Stimulated activated memory B cell treated with anti-CD40 and anti-IgM and Interleukin-4, amounts not matched to agents 10 μg/mL and 1 μg/mL and 100 μg/mL, for 72 hours (primary cell): ENCODE measurements at regions not wholly inside any gene's neighbourhood (a gene's known extent, or its start where the extent isn't known, plus 50 kb on each side); places are given as distances from the start of the nearest gene placed in this dataset.
"Not testable (repeated sequence)": the region's sequence is repeated elsewhere in the genome, so short reads cannot be mapped to it uniquely, and the experiment has no call there.

Experiments
- ATAC-seq: fragments of 150-1000 bp; cut with Tn5 transposase; 2 replicates; pipeline ENCODE4 v1.10.0; 2021
- H3K27ac Mint-ChIP-seq: one replicate; pipeline ENCODE4 v1.8.0; 2022; ENCODE audit warnings: mild to moderate bottlenecking, mixed read lengths
- H3K27me3 Mint-ChIP-seq: one replicate; pipeline ENCODE4 v1.8.0; 2022; ENCODE audit warnings: mixed read lengths
- H3K36me3 Mint-ChIP-seq: one replicate; pipeline ENCODE4 v1.8.0; 2022; ENCODE audit warnings: mixed read lengths
- H3K4me1 Mint-ChIP-seq: one replicate; pipeline ENCODE4 v1.8.0; 2022; ENCODE audit warnings: mixed read lengths
- H3K4me3 Mint-ChIP-seq: one replicate; pipeline ENCODE4 v1.8.0; 2022; ENCODE audit warnings: mild to moderate bottlenecking, moderate library complexity, mixed read lengths
- H3K9me3 Mint-ChIP-seq: one replicate; pipeline ENCODE4 v1.8.0; 2022; ENCODE audit warnings: mixed read lengths

DNA sequence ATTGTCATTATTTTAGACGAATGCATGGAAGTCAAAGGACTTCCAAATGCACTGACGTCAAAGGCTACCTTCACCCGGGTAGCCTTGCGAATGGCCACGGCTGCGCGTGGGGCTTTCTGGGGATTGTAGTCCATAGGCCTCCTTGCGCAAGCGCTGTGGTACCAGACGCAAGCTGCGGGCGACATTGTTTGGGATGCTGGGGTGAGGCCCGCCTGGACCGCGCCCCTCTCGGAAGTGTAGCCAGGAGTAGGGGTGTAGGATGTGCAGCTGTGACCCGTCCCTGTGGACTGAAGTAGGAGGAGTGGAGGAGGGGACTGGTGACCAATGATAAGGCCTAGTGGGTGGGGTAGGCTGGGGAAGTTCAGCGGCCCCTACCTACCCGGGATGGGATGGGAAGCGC lies 720.0 kb upstream of the DEFB115 start:
- not testable (repeated sequence) for H3K4me1 Mint-ChIP-seq, H3K36me3 Mint-ChIP-seq, H3K27me3 Mint-ChIP-seq, H3K4me3 Mint-ChIP-seq, H3K27ac Mint-ChIP-seq, ATAC-seq, H3K9me3 Mint-ChIP-seq

GRCh38 chr20:30540330-30541069 lies 717.0 kb upstream of the DEFB115 start:
- H3K27me3 Mint-ChIP-seq, H3K36me3 Mint-ChIP-seq, ATAC-seq, H3K4me1 Mint-ChIP-seq, H3K27ac Mint-ChIP-seq, H3K4me3 Mint-ChIP-seq, H3K9me3 Mint-ChIP-seq: not testable (repeated sequence)

DNA sequence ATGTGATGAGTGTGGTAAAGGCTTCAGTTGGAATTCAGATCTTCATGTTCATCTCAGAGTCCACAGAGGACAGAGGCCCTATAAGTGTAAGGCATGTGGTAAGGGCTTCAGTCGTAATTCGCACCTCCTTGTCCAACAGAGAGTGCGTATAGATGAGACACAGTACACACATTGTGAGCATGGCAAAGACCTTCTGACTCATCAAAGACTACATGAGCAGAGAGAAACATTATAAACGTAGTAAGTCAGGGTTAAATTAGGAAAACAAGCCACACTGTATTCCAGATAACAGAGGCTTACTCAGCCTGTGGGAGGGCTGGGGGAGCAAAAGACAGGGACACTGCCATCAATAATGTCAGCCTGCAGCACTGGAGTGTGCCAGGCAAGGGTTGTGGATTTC lies 706.2 kb upstream of the DEFB115 start:
- H3K36me3 Mint-ChIP-seq, H3K9me3 Mint-ChIP-seq, H3K27me3 Mint-ChIP-seq, H3K4me1 Mint-ChIP-seq, H3K4me3 Mint-ChIP-seq, H3K27ac Mint-ChIP-seq, ATAC-seq: not testable (repeated sequence)

DNA sequence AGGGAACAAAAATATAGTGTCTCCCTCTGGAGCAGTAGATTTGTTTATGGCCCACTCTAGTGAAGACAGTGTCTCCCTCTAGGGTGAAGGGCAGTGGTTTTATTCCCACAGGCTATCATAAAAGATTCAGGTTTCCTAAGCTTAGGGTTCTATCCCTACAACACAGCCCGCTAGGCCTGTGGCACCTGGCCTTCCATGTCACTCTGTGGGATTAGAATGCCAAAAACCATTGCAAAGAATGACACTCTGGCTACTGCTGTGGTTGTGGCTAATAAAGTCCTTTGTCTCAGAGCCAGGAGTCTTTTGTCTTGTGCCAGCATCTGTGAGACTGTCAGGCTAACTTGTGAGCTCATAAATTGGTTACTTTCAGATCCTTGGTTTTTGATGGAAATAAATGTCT lies 700.7 kb upstream of the DEFB115 start:
- H3K27ac Mint-ChIP-seq, H3K4me1 Mint-ChIP-seq: not testable (repeated sequence)

GRCh38 chr20:30565086-30565485 lies 692.4 kb upstream of the DEFB115 start:
- H3K36me3 Mint-ChIP-seq, H3K4me3 Mint-ChIP-seq, H3K4me1 Mint-ChIP-seq, H3K27ac Mint-ChIP-seq, H3K9me3 Mint-ChIP-seq, H3K27me3 Mint-ChIP-seq, ATAC-seq: not testable (repeated sequence)

More for the DNA sequence above, 700.7 kb upstream of the DEFB115 start:
- H3K27me3 Mint-ChIP-seq, H3K36me3 Mint-ChIP-seq, H3K9me3 Mint-ChIP-seq, ATAC-seq, H3K4me3 Mint-ChIP-seq: not testable (repeated sequence)

- not testable (repeated sequence) for H3K9me3 Mint-ChIP-seq, H3K4me3 Mint-ChIP-seq, H3K4me1 Mint-ChIP-seq, H3K27me3 Mint-ChIP-seq, ATAC-seq, H3K27ac Mint-ChIP-seq, H3K36me3 Mint-ChIP-seq
Observed at GRCh38 chr20:30569867-30570266, 687.6 kb upstream of the DEFB115 start.

DNA sequence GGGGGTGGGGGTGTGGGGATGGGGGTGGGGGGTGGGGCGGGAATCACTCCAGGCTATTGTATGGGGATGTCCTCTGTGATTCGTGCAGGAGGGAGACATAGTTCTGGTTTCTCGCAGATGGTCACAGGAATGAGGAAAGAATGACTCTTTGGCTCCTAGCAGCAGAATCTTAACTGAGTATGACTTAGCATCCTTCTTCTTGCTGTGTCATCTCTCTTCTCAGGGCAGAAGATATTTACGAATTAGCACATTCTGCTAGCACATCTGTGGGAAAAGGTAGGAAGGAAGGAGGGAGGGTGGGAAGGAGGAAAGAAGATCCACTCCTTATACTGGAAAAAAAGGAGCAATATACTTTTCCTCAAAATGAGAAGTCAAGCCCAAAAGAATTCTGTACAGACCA lies 686.8 kb upstream of the DEFB115 start:
- not testable (repeated sequence) for H3K27me3 Mint-ChIP-seq, H3K36me3 Mint-ChIP-seq, H3K27ac Mint-ChIP-seq, ATAC-seq, H3K4me3 Mint-ChIP-seq, H3K4me1 Mint-ChIP-seq, H3K9me3 Mint-ChIP-seq

- H3K9me3 Mint-ChIP-seq, H3K36me3 Mint-ChIP-seq, H3K27ac Mint-ChIP-seq, H3K4me1 Mint-ChIP-seq, H3K4me3 Mint-ChIP-seq, H3K27me3 Mint-ChIP-seq, ATAC-seq: not testable (repeated sequence)
Observed at GRCh38 chr20:30574337-30574736, 683.1 kb upstream of the DEFB115 start.

DNA sequence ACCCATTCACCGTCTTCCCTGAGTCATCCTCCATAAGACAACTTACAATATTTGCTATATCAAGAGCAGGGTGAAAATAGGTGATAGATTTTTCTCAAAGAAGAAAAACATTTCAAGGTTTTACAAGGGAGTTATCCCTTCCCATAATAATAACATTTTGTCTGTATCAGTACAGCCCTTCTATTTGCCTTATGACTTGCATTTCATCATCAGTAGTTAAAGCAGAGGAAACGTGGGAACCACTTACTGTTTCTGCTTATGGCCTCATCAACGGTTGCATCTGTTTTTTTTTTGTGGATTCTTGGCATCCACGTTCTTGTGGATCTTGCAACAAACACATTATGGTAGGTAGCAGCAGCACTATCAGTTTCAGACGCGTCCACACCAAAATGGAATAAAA lies 678.4 kb upstream of the DEFB115 start:
- H3K4me1 Mint-ChIP-seq, H3K9me3 Mint-ChIP-seq: not testable (repeated sequence)

DNA sequence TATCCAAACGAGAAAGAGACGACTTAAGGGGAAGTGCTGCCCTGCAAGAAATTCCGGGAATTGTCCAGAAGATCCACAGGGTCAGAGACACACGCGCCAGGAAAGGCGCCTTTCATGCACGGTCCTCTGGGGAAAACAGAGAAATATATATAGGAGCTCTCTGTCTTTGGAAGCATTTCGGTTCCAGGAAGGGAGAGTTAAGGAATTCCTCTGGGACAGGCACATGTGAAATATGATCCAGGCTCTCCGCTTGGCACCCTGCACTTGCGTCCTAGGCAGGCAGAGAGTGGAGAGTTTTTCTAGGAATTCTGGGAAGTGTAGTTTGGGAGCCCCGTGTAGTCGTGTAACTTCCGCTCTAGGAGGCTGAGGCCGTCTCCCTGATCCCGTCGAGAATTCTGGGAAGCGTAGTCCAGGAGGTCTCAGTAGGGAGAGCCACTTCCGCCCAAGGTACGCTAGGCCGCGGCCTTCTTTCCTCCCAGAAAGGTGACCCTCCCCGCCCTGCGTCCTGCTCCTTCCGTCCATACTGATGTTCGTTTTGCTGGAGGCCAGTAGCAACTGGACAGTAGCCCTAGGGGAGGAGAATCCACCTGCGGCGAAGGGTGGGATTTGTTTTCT lies 677.5 kb upstream of the DEFB115 start:
- not testable (repeated sequence) for ATAC-seq, H3K4me1 Mint-ChIP-seq, H3K27me3 Mint-ChIP-seq, H3K9me3 Mint-ChIP-seq, H3K4me3 Mint-ChIP-seq, H3K36me3 Mint-ChIP-seq, H3K27ac Mint-ChIP-seq

More for the DNA sequence above, 678.4 kb upstream of the DEFB115 start:
- ATAC-seq, H3K36me3 Mint-ChIP-seq, H3K27me3 Mint-ChIP-seq, H3K4me3 Mint-ChIP-seq, H3K27ac Mint-ChIP-seq: not testable (repeated sequence)

GRCh38 chr20:30581839-30582238 lies 675.6 kb upstream of the DEFB115 start:
- H3K4me1 Mint-ChIP-seq, ATAC-seq, H3K27ac Mint-ChIP-seq: not testable (repeated sequence)

GRCh38 chr20:30584403-30584802 lies 673.1 kb upstream of the DEFB115 start:
- not testable (repeated sequence) for H3K27me3 Mint-ChIP-seq, H3K4me3 Mint-ChIP-seq, H3K36me3 Mint-ChIP-seq, H3K9me3 Mint-ChIP-seq, H3K27ac Mint-ChIP-seq, H3K4me1 Mint-ChIP-seq, ATAC-seq

More at GRCh38 chr20:30581839-30582238, 675.6 kb upstream of the DEFB115 start:
- not testable (repeated sequence) for H3K9me3 Mint-ChIP-seq, H3K27me3 Mint-ChIP-seq, H3K4me3 Mint-ChIP-seq, H3K36me3 Mint-ChIP-seq

- peak; percentile 64 for ATAC-seq
- not testable (repeated sequence) for H3K9me3 Mint-ChIP-seq, H3K27ac Mint-ChIP-seq, H3K4me3 Mint-ChIP-seq, H3K36me3 Mint-ChIP-seq, H3K4me1 Mint-ChIP-seq, H3K27me3 Mint-ChIP-seq
Observed at GRCh38 chr20:30585244-30585796, 672.1 kb upstream of the DEFB115 start.

DNA sequence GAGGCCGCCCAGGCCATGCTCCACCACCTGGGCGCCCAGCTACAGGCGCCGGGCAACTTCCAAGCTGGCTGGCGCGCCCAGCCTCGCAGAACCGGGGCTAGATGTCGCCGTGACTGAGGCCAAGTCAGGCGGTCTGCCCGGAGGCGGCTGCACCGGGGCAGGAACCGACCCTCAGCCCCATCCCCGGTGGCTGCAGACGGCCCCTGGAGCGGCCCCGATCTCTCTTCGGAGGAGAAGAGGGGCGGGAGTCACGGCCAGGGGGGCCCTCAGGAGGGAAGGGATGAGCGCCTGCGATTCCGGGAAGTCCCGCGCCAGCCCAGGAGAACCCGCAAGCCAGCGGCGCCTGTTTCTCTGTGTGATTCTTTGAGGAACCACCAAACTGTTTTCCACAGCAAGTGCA lies 671.3 kb upstream of the DEFB115 start:
- ATAC-seq, H3K4me3 Mint-ChIP-seq, H3K36me3 Mint-ChIP-seq, H3K27me3 Mint-ChIP-seq, H3K27ac Mint-ChIP-seq, H3K4me1 Mint-ChIP-seq, H3K9me3 Mint-ChIP-seq: not testable (repeated sequence)

DNA sequence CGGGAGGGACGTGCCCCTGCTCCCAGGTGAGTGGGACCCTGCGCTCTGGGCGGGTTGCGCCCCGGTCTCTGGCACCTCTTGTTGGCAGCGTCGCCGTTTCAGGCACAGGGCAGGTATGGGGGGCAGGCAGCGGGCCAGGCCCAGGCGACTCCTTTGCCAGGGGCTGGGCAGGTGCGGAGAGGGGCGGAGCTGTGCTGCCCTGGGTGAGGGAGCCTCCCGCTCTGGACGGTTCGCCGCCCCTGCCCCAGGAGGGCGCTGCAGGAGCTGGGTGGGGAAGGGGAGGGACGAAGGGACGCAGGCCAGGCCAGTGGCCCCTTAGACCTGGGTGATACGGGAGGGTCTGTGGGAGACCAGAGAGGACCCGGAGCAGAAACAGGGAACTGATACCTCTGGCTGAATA lies 663.9 kb upstream of the DEFB115 start:
- H3K27me3 Mint-ChIP-seq, result no peaks in the 10 kb centered on the region
- H3K4me3 Mint-ChIP-seq, result no peak overlapping the region
- no peaks in the 10 kb centered on the region for H3K36me3 Mint-ChIP-seq
- no peaks in the 10 kb centered on the region for H3K9me3 Mint-ChIP-seq
- ATAC-seq, result no peak
- H3K27ac Mint-ChIP-seq, result no peak overlapping the region
- no peaks in the 10 kb centered on the region for H3K4me1 Mint-ChIP-seq

- no peak for ATAC-seq
- H3K27ac Mint-ChIP-seq, result no peak overlapping the region
- H3K9me3 Mint-ChIP-seq, result no peaks in the 10 kb centered on the region
- H3K4me1 Mint-ChIP-seq, result no peaks in the 10 kb centered on the region
- H3K36me3 Mint-ChIP-seq, result no peaks in the 10 kb centered on the region
- H3K27me3 Mint-ChIP-seq, result no peaks in the 10 kb centered on the region
- H3K4me3 Mint-ChIP-seq, result no peak overlapping the region
Observed at GRCh38 chr20:30594112-30594511, 663.4 kb upstream of the DEFB115 start.
